ENCODE measurements at regions not wholly inside any gene's neighbourhood (a gene's known extent, or its start where the extent isn't known, plus 50 kb on each side); places are given as distances from the start of the nearest gene placed in this dataset.
"Not testable (repeated sequence)": the region's sequence is repeated elsewhere in the genome, so short reads cannot be mapped to it uniquely, and the experiment has no call there.

GRCh38 chr14:37820810-37821209 is 225.4 kb downstream of the TTC6 start:
- not testable (repeated sequence) for TF ChIP-seq POLR2AphosphoS5, EP300, POLR2A, CTCF (IDR thresholded peaks at IDR 0.05)
